Prostate gland (tissue), 2 donors: ENCODE measurements at regions not wholly inside any gene's neighbourhood (a gene's known extent, or its start where the extent isn't known, plus 50 kb on each side); places are given as distances from the start of the nearest gene placed in this dataset.

Experiments used
- POLR2A ChIP-seq: fragments of 450-650 bp; IDR thresholded peaks from one replicate; pipeline ENCODE4 v1.6.1; 2016; ENCODE audit warnings: antibody characterized with exemption, mild to moderate bottlenecking
- TF ChIP-seq, protein P1 (sequence below), 4 experiments: fragments of 200-600 bp in 2 of 4; fragments of 450-650 bp in 2 of 4; sonication (generic) in 2 of 4; IDR thresholded peaks; 1 replicate in 3 of 4; 2 replicates in 1 of 4; pipeline ENCODE4 v1.5.1; 2016 to 2019; ENCODE audit warnings: antibody characterized with exemption in 4 of 4, mild to moderate bottlenecking in 2 of 4, moderate library complexity in 2 of 4

DNA sequence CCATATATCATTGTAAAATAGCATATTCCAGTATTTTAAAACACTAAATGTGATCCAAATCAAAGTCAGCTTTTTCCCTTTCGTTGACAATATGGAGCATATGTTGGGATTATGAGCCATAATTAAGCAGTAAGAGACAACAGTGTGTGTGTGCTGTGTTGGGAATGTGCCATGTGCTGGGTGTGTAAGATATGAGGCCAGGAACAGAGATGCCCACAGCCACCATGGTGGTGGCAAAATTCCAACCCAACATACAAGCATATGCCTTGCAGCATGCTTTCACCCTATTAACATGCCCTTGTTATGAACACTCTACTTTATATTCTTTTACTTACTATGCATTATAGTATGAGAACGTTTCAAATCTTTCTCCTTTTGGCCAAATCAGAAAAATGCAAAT is 1560.4 kb upstream of the TENM3 start:
- no peak for TF ChIP-seq POLR2A
- TF ChIP-seq, protein P1, sequence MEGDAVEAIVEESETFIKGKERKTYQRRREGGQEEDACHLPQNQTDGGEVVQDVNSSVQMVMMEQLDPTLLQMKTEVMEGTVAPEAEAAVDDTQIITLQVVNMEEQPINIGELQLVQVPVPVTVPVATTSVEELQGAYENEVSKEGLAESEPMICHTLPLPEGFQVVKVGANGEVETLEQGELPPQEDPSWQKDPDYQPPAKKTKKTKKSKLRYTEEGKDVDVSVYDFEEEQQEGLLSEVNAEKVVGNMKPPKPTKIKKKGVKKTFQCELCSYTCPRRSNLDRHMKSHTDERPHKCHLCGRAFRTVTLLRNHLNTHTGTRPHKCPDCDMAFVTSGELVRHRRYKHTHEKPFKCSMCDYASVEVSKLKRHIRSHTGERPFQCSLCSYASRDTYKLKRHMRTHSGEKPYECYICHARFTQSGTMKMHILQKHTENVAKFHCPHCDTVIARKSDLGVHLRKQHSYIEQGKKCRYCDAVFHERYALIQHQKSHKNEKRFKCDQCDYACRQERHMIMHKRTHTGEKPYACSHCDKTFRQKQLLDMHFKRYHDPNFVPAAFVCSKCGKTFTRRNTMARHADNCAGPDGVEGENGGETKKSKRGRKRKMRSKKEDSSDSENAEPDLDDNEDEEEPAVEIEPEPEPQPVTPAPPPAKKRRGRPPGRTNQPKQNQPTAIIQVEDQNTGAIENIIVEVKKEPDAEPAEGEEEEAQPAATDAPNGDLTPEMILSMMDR (IDR thresholded peaks at IDR 0.05): no peak
